ENCODE measurements at regions not wholly inside any gene's neighbourhood (a gene's known extent, or its start where the extent isn't known, plus 50 kb on each side); places are given as distances from the start of the nearest gene placed in this dataset.

- TF ChIP-seq ZBTB7A (IDR thresholded peaks at IDR 0.05; ENCODE audit: low read depth), result no peak
- no peak for TF ChIP-seq TEAD4 (IDR thresholded peaks at IDR 0.05)
- TF ChIP-seq, protein P1, sequence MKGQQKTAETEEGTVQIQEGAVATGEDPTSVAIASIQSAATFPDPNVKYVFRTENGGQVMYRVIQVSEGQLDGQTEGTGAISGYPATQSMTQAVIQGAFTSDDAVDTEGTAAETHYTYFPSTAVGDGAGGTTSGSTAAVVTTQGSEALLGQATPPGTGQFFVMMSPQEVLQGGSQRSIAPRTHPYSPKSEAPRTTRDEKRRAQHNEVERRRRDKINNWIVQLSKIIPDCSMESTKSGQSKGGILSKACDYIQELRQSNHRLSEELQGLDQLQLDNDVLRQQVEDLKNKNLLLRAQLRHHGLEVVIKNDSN (IDR thresholded peaks at IDR 0.05), result no peak
- TF ChIP-seq CREB1 (IDR thresholded peaks at IDR 0.05; ENCODE audit: low read depth), result no peak
- TF ChIP-seq EGR1 (IDR thresholded peaks at IDR 0.05), result no peak
- TF ChIP-seq NFIC (IDR thresholded peaks at IDR 0.05), result no peak
- TF ChIP-seq YY1 (IDR thresholded peaks at IDR 0.05; ENCODE audit: low read depth), result no peak
- TF ChIP-seq EP300 (IDR thresholded peaks at IDR 0.05; ENCODE audit: borderline replicate concordance), result no peak
- no peak for TF ChIP-seq TCF12 (IDR thresholded peaks at IDR 0.05; ENCODE audit: low read depth)
- TF ChIP-seq FOXM1 (IDR thresholded peaks at IDR 0.05; ENCODE audit: borderline replicate concordance, low read depth), result no peak
- TF ChIP-seq MAX (IDR thresholded peaks at IDR 0.05), result no peak
- no peak for TF ChIP-seq CEBPB (IDR thresholded peaks at IDR 0.05)
- no peak for TF ChIP-seq TAF1 (IDR thresholded peaks at IDR 0.05; ENCODE audit: low read depth)
- TF ChIP-seq, protein P2, sequence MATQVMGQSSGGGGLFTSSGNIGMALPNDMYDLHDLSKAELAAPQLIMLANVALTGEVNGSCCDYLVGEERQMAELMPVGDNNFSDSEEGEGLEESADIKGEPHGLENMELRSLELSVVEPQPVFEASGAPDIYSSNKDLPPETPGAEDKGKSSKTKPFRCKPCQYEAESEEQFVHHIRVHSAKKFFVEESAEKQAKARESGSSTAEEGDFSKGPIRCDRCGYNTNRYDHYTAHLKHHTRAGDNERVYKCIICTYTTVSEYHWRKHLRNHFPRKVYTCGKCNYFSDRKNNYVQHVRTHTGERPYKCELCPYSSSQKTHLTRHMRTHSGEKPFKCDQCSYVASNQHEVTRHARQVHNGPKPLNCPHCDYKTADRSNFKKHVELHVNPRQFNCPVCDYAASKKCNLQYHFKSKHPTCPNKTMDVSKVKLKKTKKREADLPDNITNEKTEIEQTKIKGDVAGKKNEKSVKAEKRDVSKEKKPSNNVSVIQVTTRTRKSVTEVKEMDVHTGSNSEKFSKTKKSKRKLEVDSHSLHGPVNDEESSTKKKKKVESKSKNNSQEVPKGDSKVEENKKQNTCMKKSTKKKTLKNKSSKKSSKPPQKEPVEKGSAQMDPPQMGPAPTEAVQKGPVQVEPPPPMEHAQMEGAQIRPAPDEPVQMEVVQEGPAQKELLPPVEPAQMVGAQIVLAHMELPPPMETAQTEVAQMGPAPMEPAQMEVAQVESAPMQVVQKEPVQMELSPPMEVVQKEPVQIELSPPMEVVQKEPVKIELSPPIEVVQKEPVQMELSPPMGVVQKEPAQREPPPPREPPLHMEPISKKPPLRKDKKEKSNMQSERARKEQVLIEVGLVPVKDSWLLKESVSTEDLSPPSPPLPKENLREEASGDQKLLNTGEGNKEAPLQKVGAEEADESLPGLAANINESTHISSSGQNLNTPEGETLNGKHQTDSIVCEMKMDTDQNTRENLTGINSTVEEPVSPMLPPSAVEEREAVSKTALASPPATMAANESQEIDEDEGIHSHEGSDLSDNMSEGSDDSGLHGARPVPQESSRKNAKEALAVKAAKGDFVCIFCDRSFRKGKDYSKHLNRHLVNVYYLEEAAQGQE (IDR thresholded peaks at IDR 0.05; ENCODE audit: low read depth), result no peak
Measured at GRCh38 chr2:19292007-19292406, 66.4 kb downstream of the OSR1 start.

- no peak for TF ChIP-seq EP300 (IDR thresholded peaks at IDR 0.05; ENCODE audit: borderline replicate concordance)
- TF ChIP-seq EGR1 (IDR thresholded peaks at IDR 0.05), result no peak
Measured at GRCh38 chr2:19288291-19288690, 70.1 kb downstream of the OSR1 start.

- no peak for TF ChIP-seq MAX (IDR thresholded peaks at IDR 0.05)
Measured at GRCh38 chr2:19287324-19287723, 71.1 kb downstream of the OSR1 start.

DNA sequence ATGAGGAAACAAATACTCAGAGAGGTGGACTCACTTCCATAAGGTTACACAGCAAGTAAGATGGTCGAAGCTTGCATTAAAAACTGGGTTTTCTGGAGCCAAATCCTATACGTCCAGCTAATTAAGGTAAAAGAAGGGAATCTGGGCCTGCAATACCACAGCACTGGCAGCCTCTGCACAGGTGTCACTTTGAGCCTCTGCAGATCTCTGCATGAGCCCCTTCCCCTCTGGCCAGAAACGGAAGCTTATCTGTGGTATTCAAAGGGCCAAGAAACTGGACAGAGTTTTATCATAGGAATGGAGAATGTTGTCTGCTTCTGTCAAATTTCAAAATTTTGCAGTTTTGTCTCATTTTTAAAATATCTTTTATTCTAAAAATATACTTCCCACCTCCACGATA is 76.1 kb downstream of the OSR1 start:
- no peak for TF ChIP-seq CEBPB (IDR thresholded peaks at IDR 0.05)
- TF ChIP-seq EGR1 (IDR thresholded peaks at IDR 0.05), result no peak
- no peak for TF ChIP-seq MAX (IDR thresholded peaks at IDR 0.05)
- TF ChIP-seq FOXM1 (IDR thresholded peaks at IDR 0.05; ENCODE audit: borderline replicate concordance, low read depth), result no peak
- no peak for TF ChIP-seq EP300 (IDR thresholded peaks at IDR 0.05; ENCODE audit: borderline replicate concordance)
- no peak for TF ChIP-seq TCF12 (IDR thresholded peaks at IDR 0.05; ENCODE audit: low read depth)
- no peak for TF ChIP-seq TAF1 (IDR thresholded peaks at IDR 0.05; ENCODE audit: low read depth)
- TF ChIP-seq YY1 (IDR thresholded peaks at IDR 0.05; ENCODE audit: low read depth), result no peak
- TF ChIP-seq, protein P1 (IDR thresholded peaks at IDR 0.05), result no peak
- TF ChIP-seq CREB1 (IDR thresholded peaks at IDR 0.05; ENCODE audit: low read depth), result no peak
- TF ChIP-seq ZBTB7A (IDR thresholded peaks at IDR 0.05; ENCODE audit: low read depth), result no peak
- no peak for TF ChIP-seq RAD21 (IDR thresholded peaks at IDR 0.05; ENCODE audit: low read depth)
- TF ChIP-seq NFIC (IDR thresholded peaks at IDR 0.05), result no peak
- TF ChIP-seq, protein P2 (IDR thresholded peaks at IDR 0.05; ENCODE audit: low read depth), result no peak
- no peak for TF ChIP-seq TEAD4 (IDR thresholded peaks at IDR 0.05)

DNA sequence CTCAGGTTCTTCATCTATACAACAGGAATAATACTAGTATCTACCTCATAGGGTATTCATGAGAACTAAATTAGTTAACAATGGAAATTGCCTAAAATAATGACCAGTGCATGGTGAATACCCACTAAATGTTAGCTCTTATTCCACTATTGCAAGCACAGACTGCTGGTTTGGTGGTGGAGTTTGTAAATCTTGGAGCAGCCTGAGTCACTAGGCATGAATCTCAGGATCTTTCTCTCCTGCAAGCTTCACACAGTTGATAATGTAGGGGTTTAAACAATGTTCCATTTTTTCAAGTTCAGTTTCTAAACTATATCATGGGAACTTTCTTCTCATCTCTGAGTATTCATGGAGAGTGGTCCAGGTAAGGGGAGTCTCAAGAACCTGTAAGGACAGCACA is 84.0 kb downstream of the OSR1 start:
- no peak for TF ChIP-seq FOXM1 (IDR thresholded peaks at IDR 0.05; ENCODE audit: borderline replicate concordance, low read depth)
- TF ChIP-seq TAF1 (IDR thresholded peaks at IDR 0.05; ENCODE audit: low read depth), result no peak
- no peak for TF ChIP-seq MAX (IDR thresholded peaks at IDR 0.05)
- TF ChIP-seq, protein P2 (IDR thresholded peaks at IDR 0.05; ENCODE audit: low read depth), result no peak
- TF ChIP-seq EGR1 (IDR thresholded peaks at IDR 0.05), result no peak
- no peak for TF ChIP-seq EP300 (IDR thresholded peaks at IDR 0.05; ENCODE audit: borderline replicate concordance)
- no peak for TF ChIP-seq RAD21 (IDR thresholded peaks at IDR 0.05; ENCODE audit: low read depth)
- no peak for TF ChIP-seq YY1 (IDR thresholded peaks at IDR 0.05; ENCODE audit: low read depth)
